ENCODE measurements at regions not wholly inside any gene's neighbourhood (a gene's known extent, or its start where the extent isn't known, plus 50 kb on each side); places are given as distances from the start of the nearest gene placed in this dataset.

GRCh38 chr13:42699912-42700311, 81.5 kb upstream of the FAM216B start:
- intact Hi-C loops (cut with DNase I): no loop called here
- WGBS, 2 donors: 81 to 92% methylated on average over 6 of the region's 6 CpGs

GRCh38 chr13:42702716-42703115, 78.7 kb upstream of the FAM216B start:
- TF ChIP-seq CTCF (IDR thresholded peaks at IDR 0.05): no peak
- DNase-seq: no peak
- intact Hi-C loops (cut with DNase I): no loop called here
- Histone ChIP-seq H3K36me3 (no peaks in the 10 kb centered on the region), H3K9me3 (no peaks in the 10 kb centered on the region), H3K4me1 (peaks cover 0 to 23% (median 4%) of the 10 kb centered on the region in 9 donors), H3K27ac (peak overlapping the region in 1 of 10 donors; percentile 3), H3K27me3 (no peaks in the 10 kb centered on the region), H3K4me3 (no peak overlapping the region)
- ATAC-seq: peak in 4 of 8 donors; percentile 27 to 55 (median 40)
- 50 to 55% methylated on average over 2 of the region's 2 CpGs for WGBS, 2 donors

More at GRCh38 chr13:42699912-42700311, 81.5 kb upstream of the FAM216B start:
- H3K4me3 ChIP-seq: no peak overlapping the region
- H3K27ac ChIP-seq: no peak overlapping the region
- no peak for ATAC-seq
- DNase-seq: no peak
- no peaks in the 10 kb centered on the region for H3K36me3 ChIP-seq
- no peaks in the 10 kb centered on the region for H3K27me3 ChIP-seq
- TF ChIP-seq CTCF (IDR thresholded peaks at IDR 0.05): no peak
- peaks cover 0 to 8% (median 0%) of the 10 kb centered on the region in 9 donors for H3K4me1 ChIP-seq
- H3K9me3 ChIP-seq: no peaks in the 10 kb centered on the region

- H3K4me1 ChIP-seq: peaks cover 0 to 30% (median 5%) of the 10 kb centered on the region in 9 donors
- H3K9me3 ChIP-seq: no peaks in the 10 kb centered on the region
- no peak for DNase-seq
- intact Hi-C loops (cut with DNase I): no loop called here
- no peaks in the 10 kb centered on the region for H3K36me3 ChIP-seq
- no peak for TF ChIP-seq CTCF (IDR thresholded peaks at IDR 0.05)
- no peak overlapping the region for H3K27ac ChIP-seq
- H3K27me3 ChIP-seq: no peaks in the 10 kb centered on the region
- ATAC-seq: no peak
- no peak overlapping the region for H3K4me3 ChIP-seq
Observed at GRCh38 chr13:42703740-42704139, 77.6 kb upstream of the FAM216B start.

GRCh38 chr13:42706286-42706685, 75.1 kb upstream of the FAM216B start:
- DNase-seq (no peak), ATAC-seq (peak in 4 of 8 donors; percentile 39 to 67 (median 62))
- WGBS, 2 donors: 38 to 46% methylated on average over 3 of the region's 3 CpGs
- intact Hi-C loops (cut with DNase I): no loop called here
- no peaks in the 10 kb centered on the region for H3K27me3 ChIP-seq
- H3K9me3 ChIP-seq: no peaks in the 10 kb centered on the region
- H3K4me1 ChIP-seq: peaks cover 0 to 34% (median 9%) of the 10 kb centered on the region in 9 donors
- TF ChIP-seq CTCF (IDR thresholded peaks at IDR 0.05): no peak
- H3K27ac ChIP-seq: peak overlapping the region in 3 of 10 donors; percentile 20 to 59 (median 38)
- no peaks in the 10 kb centered on the region for H3K36me3 ChIP-seq
- H3K4me3 ChIP-seq: no peak overlapping the region

Measured in heart right ventricle (tissue), 16 donors.